K562 (cell line): ENCODE measurements at regions not wholly inside any gene's neighbourhood (a gene's known extent, or its start where the extent isn't known, plus 50 kb on each side); places are given as distances from the start of the nearest gene placed in this dataset.

Experiments
- ATAC-seq: fragments of 200-7000 bp; cut with Tn5 transposase; 3 replicates; pipeline ENCODE4 v1.9.1; 2020; ENCODE audit warnings: moderate library complexity
- BruUV-seq: library from RNA; stranded (reverse); fragments of 400-500 nt; replicated peaks from 2 replicates; lab custom pipeline; 2021; lab: Mats Ljungman, UMichigan
- CTCF ChIA-PET: fragments of 300-600 bp; formaldehyde crosslinking; extraction: SDS; loops from one replicate; lab custom pipeline; 2021; ENCODE audit warnings: low intra/inter-chr PET ratio; lab: Yijun Ruan, JAX
- POLR2A ChIA-PET: fragments of 300-600, 350-650 bp; sonication (Branson Sonifier 250); formaldehyde crosslinking; extraction: SDS; loops from one replicate; lab custom pipeline; 2021; ENCODE audit warnings: antibody characterized with exemption, inconsistent platforms; lab: Yijun Ruan, JAX
- DNase-seq, 4 experiments: peaks; one replicate each; pipeline versions ENCODE4 v3.0.0 to v3.0.0-alpha.2; 2011 to 2018; ENCODE audit warnings: low spot score in 3 of 4, mixed read lengths in 3 of 4; ENCODE audit errors: extremely low read depth in 1 of 4
- FAIRE-seq: peaks from 2 replicates; lab custom pipeline; 2011; peaks lifted over from hg19 to GRCh38; lab: Jason Lieb, UNC
- H2AFZ ChIP-seq: 2 replicates; pipeline ENCODE4 v1.6.0; 2011; ENCODE audit warnings: low read depth, low read length, control low read depth, inconsistent platforms
- H3K27ac ChIP-seq: fragments of 200-600 bp; 3 replicates; pipeline ENCODE4 v1.8.0; 2011; ENCODE audit warnings: low read depth, mild to moderate bottlenecking, control low read depth, inconsistent platforms, low read length, moderate library complexity, mixed read lengths; ENCODE audit errors: extremely low read depth
- H3K27me3 ChIP-seq, 2 experiments: fragments of 300-600 bp in 1 of 2; 2 replicates in 1 of 2; 3 replicates in 1 of 2; pipeline versions ENCODE4 v1.6.0 to v1.8.0; 2011; ENCODE audit warnings: inconsistent platforms in 2 of 2, low read length in 2 of 2, mild to moderate bottlenecking in 1 of 2, mixed read lengths in 1 of 2, moderate library complexity in 1 of 2; ENCODE audit not compliant: control insufficient read depth in 2 of 2, insufficient read depth in 2 of 2
- H3K36me3 ChIP-seq: fragments of 300-600 bp; 3 replicates; pipeline ENCODE4 v1.8.0; 2011; ENCODE audit warnings: mild to moderate bottlenecking, low read length, inconsistent platforms; ENCODE audit not compliant: control insufficient read depth, insufficient read depth
- H3K4me1 ChIP-seq, 2 experiments: fragments of 200-600 bp in 1 of 2; replicated peaks in 1 of 2; 2 replicates in 1 of 2; 3 replicates in 1 of 2; pipeline versions ENCODE4 v1.5.1 to v1.8.0; 2011; ENCODE audit warnings: inconsistent platforms in 2 of 2, low read length in 2 of 2, mild to moderate bottlenecking in 1 of 2, mixed read lengths in 1 of 2, moderate library complexity in 1 of 2; ENCODE audit not compliant: control insufficient read depth in 2 of 2, insufficient read depth in 2 of 2
- H3K4me2 ChIP-seq: 2 replicates; pipeline ENCODE4 v1.6.1; 2011; ENCODE audit warnings: low read length, control low read depth, inconsistent platforms, mixed read lengths; ENCODE audit not compliant: insufficient read depth
- H3K4me3 ChIP-seq: fragments of 200-600 bp; sonication (generic), shearing (Covaris generic); 2 replicates; pipeline ENCODE4 v1.5.1; 2016; ENCODE audit warnings: control low read depth, inconsistent platforms
- H3K79me2 ChIP-seq: fragments of 200-600 bp; 3 replicates; pipeline ENCODE4 v1.8.0; 2011; ENCODE audit warnings: low read length, inconsistent platforms; ENCODE audit not compliant: control insufficient read depth, insufficient read depth
- H3K9ac ChIP-seq, 2 experiments: 2 replicates each; pipeline versions ENCODE4 v1.6.0 to v1.6.1; 2011; ENCODE audit warnings: low read depth in 2 of 2, low read length in 2 of 2, control low read depth in 1 of 2, inconsistent platforms in 1 of 2, mild to moderate bottlenecking in 1 of 2, mixed read lengths in 1 of 2; ENCODE audit not compliant: insufficient read depth in 1 of 2
- H3K9me1 ChIP-seq: one replicate; pipeline ENCODE4 v1.6.0; 2011; ENCODE audit warnings: inconsistent platforms, mild to moderate bottlenecking, low read length, moderate library complexity; ENCODE audit not compliant: control insufficient read depth, insufficient read depth
- H3K9me3 ChIP-seq: replicated peaks from 2 replicates; pipeline ENCODE4 v1.5.1; 2011; ENCODE audit warnings: low read depth, low read length, inconsistent platforms; ENCODE audit not compliant: control insufficient read depth, insufficient read depth
- H4K20me1 ChIP-seq: replicated peaks from 2 replicates; pipeline ENCODE4 v1.6.1; 2011; ENCODE audit warnings: low read length, inconsistent platforms, mixed read lengths; ENCODE audit not compliant: control insufficient read depth, insufficient read depth
- E2F1 ChIP-seq: sonication (generic); formaldehyde crosslinking; IDR thresholded peaks from 2 replicates; pipeline ENCODE4 v1.8.1; 2023; ENCODE audit warnings: mild to moderate bottlenecking, missing genetic modification reagents, moderate library complexity
- HSF4 ChIP-seq: fragments of 250-450 bp; sonication (Bioruptor Pico); IDR thresholded peaks from 2 replicates; pipeline ENCODE4 v2.1.2; 2022; ENCODE audit warnings: mild to moderate bottlenecking, moderate library complexity, borderline replicate concordance
- NR2F6 ChIP-seq: fragments of 450-650 bp; formaldehyde crosslinking; IDR thresholded peaks from 2 replicates; pipeline ENCODE4 v1.4.0; 2020; ENCODE audit warnings: mild to moderate bottlenecking
- ZMIZ1 ChIP-seq, 2 experiments: fragments of 150-350 bp in 1 of 2; IDR thresholded peaks; 2 replicates each; pipeline ENCODE4 v1.6.1; 2012 to 2016; ENCODE audit warnings: low read depth in 2 of 2, low read length in 2 of 2, mild to moderate bottlenecking in 1 of 2, moderate library complexity in 1 of 2
- WGBS: fragments of 100-300 bp; shearing (Covaris generic); methylation state at CpG from one replicate; pipeline ENCODE4 v1.1.6; 2016; ENCODE audit warnings: low coverage, mixed read lengths; ENCODE audit not compliant: insufficient coverage; ENCODE audit errors: missing lambda C conversion rate; 5-methylcytosine and 5-hydroxymethylcytosine counted together
- in situ Hi-C: fragments of 300-500 bp; cut with MboI; formaldehyde crosslinking; loops from 4 replicates; pipeline ENCODE4 v1.15.0; 2018; ENCODE audit warnings: inconsistent platforms, mixed read lengths
- intact Hi-C: fragments of 100-400 bp; cut with micrococcal nuclease; formaldehyde crosslinking; loops from 2 replicates; pipeline ENCODE4 v1.14.2; 2022

DNA sequence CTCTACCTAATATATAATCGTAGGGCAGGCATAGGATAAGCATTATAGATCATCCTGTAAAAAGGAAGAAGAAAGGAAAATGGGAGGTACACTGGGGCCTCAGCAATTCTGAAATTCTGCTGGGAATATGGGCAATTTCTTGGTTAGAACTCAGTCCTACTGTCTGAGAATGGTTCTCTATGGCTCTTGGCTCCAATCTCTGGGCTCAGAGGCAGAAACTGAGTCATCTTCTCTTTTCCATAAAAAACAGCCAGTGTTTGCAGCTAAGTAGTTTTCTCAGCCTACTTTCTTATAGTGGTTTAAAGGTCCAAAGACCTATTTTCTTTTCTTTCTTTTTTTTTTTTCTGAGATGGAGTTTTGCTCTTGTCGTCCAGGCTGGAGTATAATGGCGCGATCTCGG lies 135.8 kb upstream of the ZBED5 start (continued):
- TF ChIP-seq ZMIZ1 (IDR thresholded peaks at IDR 0.05; ENCODE audit: low read depth in 2 of 2, low read length in 2 of 2) (no peak), NR2F6 (no peak), E2F1 (no peak), HSF4 (CRISPR knock-in tag) (no peak)

GRCh38 chr11:10993186-10993585 lies 135.3 kb upstream of the ZBED5 start:
- no peaks in the 10 kb centered on the region for H3K27me3 ChIP-seq
- BruUV-seq: no TSS peak
- WGBS: 0% methylated on average over 3 of the region's 3 CpGs
- no peaks in the 10 kb centered on the region for H3K9me1 ChIP-seq
- no peak overlapping the region for H3K27ac ChIP-seq
- intact Hi-C loops (no loop called here), in situ Hi-C loops (no loop called here)
- H4K20me1 ChIP-seq: no peaks in the 10 kb centered on the region
- H2AFZ ChIP-seq: no peak overlapping the region
- ChIA-PET CTCF (no interaction called here), POLR2A (interaction anchor here (0.8 to 1.6 kb wide), 2 partner anchors 10 to 15 kb away, joined by 3 to 5 read pairs; no protein-coding TSS in a partner anchor)
- no peak overlapping the region for H3K4me3 ChIP-seq
- peaks cover 14 to 16% of the 10 kb centered on the region in 2 experiments for H3K4me1 ChIP-seq
- H3K36me3 ChIP-seq: no peaks in the 10 kb centered on the region
- no peak for DNase-seq
- no peak for FAIRE-seq
- no peak for TF ChIP-seq ZMIZ1 (IDR thresholded peaks at IDR 0.05; ENCODE audit: low read depth in 2 of 2, low read length in 2 of 2)
- H3K79me2 ChIP-seq: no peaks in the 10 kb centered on the region
- no peak overlapping the region for H3K9ac ChIP-seq
- no peaks in the 10 kb centered on the region for H3K9me3 ChIP-seq
- H3K4me2 ChIP-seq: no peak overlapping the region
- no peak for ATAC-seq
